Suprapubic skin (tissue), 4 donors: ENCODE measurements at regions not wholly inside any gene's neighbourhood (a gene's known extent, or its start where the extent isn't known, plus 50 kb on each side); places are given as distances from the start of the nearest gene placed in this dataset.
"Not testable (repeated sequence)": the region's sequence is repeated elsewhere in the genome, so short reads cannot be mapped to it uniquely, and the experiment has no call there.

ENCODE experiments used
- DNase-seq, 2 donors: peaks; one replicate each; pipeline ENCODE4 v3.0.0-alpha.2; 2019; ENCODE audit warnings: low spot score in 2 of 2
- H3K27ac ChIP-seq: fragments of 200-600 bp; sonication (generic); one replicate; pipeline ENCODE4 v1.5.1; 2019
- H3K27me3 ChIP-seq: fragments of 200-600 bp; sonication (generic); one replicate; pipeline ENCODE4 v1.5.1; 2019
- H3K36me3 ChIP-seq: fragments of 200-600 bp; sonication (generic); one replicate; pipeline ENCODE4 v1.5.1; 2019
- H3K4me1 ChIP-seq: fragments of 200-600 bp; sonication (generic); one replicate; pipeline ENCODE4 v1.5.1; 2019
- H3K4me3 ChIP-seq: fragments of 200-600 bp; sonication (generic); one replicate; pipeline ENCODE4 v1.5.1; 2019; ENCODE audit warnings: mild to moderate bottlenecking
- H3K9me3 ChIP-seq: fragments of 200-600 bp; sonication (generic); one replicate; pipeline ENCODE4 v1.5.1; 2019
- CTCF ChIP-seq, 2 donors: fragments of 200-600 bp in 1 of 2; fragments of 450-650 bp in 1 of 2; sonication (generic) in 1 of 2; IDR thresholded peaks; one replicate each; pipeline ENCODE4 v1.5.1; 2016 to 2019; ENCODE audit warnings: antibody characterized with exemption in 2 of 2, mild to moderate bottlenecking in 1 of 2, moderate library complexity in 1 of 2
- EP300 ChIP-seq: sonication (generic); formaldehyde crosslinking; IDR thresholded peaks from one replicate; pipeline ENCODE4 v1.6.1; 2017; ENCODE audit warnings: antibody characterized with exemption
- POLR2A ChIP-seq, 2 donors: fragments of 450-650 bp; IDR thresholded peaks; one replicate each; pipeline ENCODE4 v1.6.1; 2017; ENCODE audit warnings: antibody characterized with exemption in 2 of 2, mild to moderate bottlenecking in 2 of 2, moderate library complexity in 2 of 2
- POLR2AphosphoS5 ChIP-seq, 3 donors: sonication (generic); formaldehyde crosslinking; IDR thresholded peaks; one replicate each; pipeline ENCODE4 v1.6.1; 2017; ENCODE audit warnings: antibody characterized with exemption in 3 of 3
- WGBS: methylation state at CpG from one replicate; pipeline ENCODE4 v1.1.5; 2018; 5-methylcytosine and 5-hydroxymethylcytosine counted together

- no peak overlapping the region for H3K4me3 ChIP-seq
- 70% methylated on average over 2 of the region's 2 CpGs for WGBS
- H3K9me3 ChIP-seq: no peaks in the 10 kb centered on the region
- no peaks in the 10 kb centered on the region for H3K36me3 ChIP-seq
- no peak for DNase-seq
- TF ChIP-seq CTCF (IDR thresholded peaks at IDR 0.05): no peak
- H3K27me3 ChIP-seq: peaks cover 4% of the 10 kb centered on the region
- peaks cover 16% of the 10 kb centered on the region for H3K4me1 ChIP-seq
- H3K27ac ChIP-seq: no peak overlapping the region
Measured at GRCh38 chr10:118873738-118874105, 119.0 kb upstream of the CACUL1 start.

- Histone ChIP-seq H3K36me3 (no peaks in the 10 kb centered on the region), H3K9me3 (no peaks in the 10 kb centered on the region), H3K4me3 (no peak overlapping the region), H3K27me3 (peaks cover 4% of the 10 kb centered on the region), H3K4me1 (peaks cover 16% of the 10 kb centered on the region), H3K27ac (no peak overlapping the region)
- WGBS: 87% methylated on average over 2 of the region's 2 CpGs
- TF ChIP-seq EP300: no peak
- DNase-seq: no peak
Measured at GRCh38 chr10:118874171-118874570, 119.4 kb upstream of the CACUL1 start.

GRCh38 chr10:118875087-118875486, 120.3 kb upstream of the CACUL1 start:
- peaks cover 4% of the 10 kb centered on the region for H3K27me3 ChIP-seq
- DNase-seq: no peak
- no peak overlapping the region for H3K27ac ChIP-seq
- 86% methylated on average over 1 of the region's 1 CpG for WGBS
- H3K4me1 ChIP-seq: peaks cover 16% of the 10 kb centered on the region
- TF ChIP-seq CTCF (IDR thresholded peaks at IDR 0.05): no peak
- no peak for TF ChIP-seq POLR2A (IDR thresholded peaks at IDR 0.05)
- TF ChIP-seq POLR2AphosphoS5 (IDR thresholded peaks at IDR 0.05): no peak
- TF ChIP-seq EP300: no peak
- H3K9me3 ChIP-seq: no peaks in the 10 kb centered on the region
- H3K4me3 ChIP-seq: no peak overlapping the region
- H3K36me3 ChIP-seq: no peaks in the 10 kb centered on the region

- no peak overlapping the region for H3K4me3 ChIP-seq
- 92% methylated on average over 2 of the region's 2 CpGs for WGBS
- no peaks in the 10 kb centered on the region for H3K36me3 ChIP-seq
- peaks cover 5% of the 10 kb centered on the region for H3K27me3 ChIP-seq
- no peak overlapping the region for H3K27ac ChIP-seq
- no peaks in the 10 kb centered on the region for H3K9me3 ChIP-seq
- DNase-seq: no peak
- H3K4me1 ChIP-seq: no peaks in the 10 kb centered on the region
- TF ChIP-seq POLR2AphosphoS5 (IDR thresholded peaks at IDR 0.05) (no peak), EP300 (no peak), CTCF (IDR thresholded peaks at IDR 0.05) (no peak), POLR2A (IDR thresholded peaks at IDR 0.05) (no peak)
Measured at GRCh38 chr10:118882741-118883140, 128.0 kb upstream of the CACUL1 start.

- Histone ChIP-seq H3K36me3 (no peaks in the 10 kb centered on the region), H3K27me3 (peaks cover under 1% of the 10 kb centered on the region), H3K9me3 (no peaks in the 10 kb centered on the region), H3K4me3 (no peak overlapping the region), H3K4me1 (no peaks in the 10 kb centered on the region), H3K27ac (no peak overlapping the region)
- TF ChIP-seq POLR2A (IDR thresholded peaks at IDR 0.05): no peak
- no peak for TF ChIP-seq CTCF (IDR thresholded peaks at IDR 0.05)
- TF ChIP-seq EP300: no peak
- no peak for TF ChIP-seq POLR2AphosphoS5 (IDR thresholded peaks at IDR 0.05)
- WGBS: 20% methylated on average over 1 of the region's 1 CpG
- no peak for DNase-seq
Measured at GRCh38 chr10:118892255-118892654, 137.3 kb upstream of the NANOS1 start.

- not testable (repeated sequence) for H3K27ac ChIP-seq, H3K27me3 ChIP-seq, H3K9me3 ChIP-seq, H3K36me3 ChIP-seq, DNase-seq, H3K4me3 ChIP-seq, H3K4me1 ChIP-seq
- WGBS: 97% methylated on average over 23 of the region's 25 CpGs
Measured at GRCh38 chr10:118894891-118895290, 134.6 kb upstream of the NANOS1 start.
